ENCODE measurements at regions not wholly inside any gene's neighbourhood (a gene's known extent, or its start where the extent isn't known, plus 50 kb on each side); places are given as distances from the start of the nearest gene placed in this dataset.

DNA sequence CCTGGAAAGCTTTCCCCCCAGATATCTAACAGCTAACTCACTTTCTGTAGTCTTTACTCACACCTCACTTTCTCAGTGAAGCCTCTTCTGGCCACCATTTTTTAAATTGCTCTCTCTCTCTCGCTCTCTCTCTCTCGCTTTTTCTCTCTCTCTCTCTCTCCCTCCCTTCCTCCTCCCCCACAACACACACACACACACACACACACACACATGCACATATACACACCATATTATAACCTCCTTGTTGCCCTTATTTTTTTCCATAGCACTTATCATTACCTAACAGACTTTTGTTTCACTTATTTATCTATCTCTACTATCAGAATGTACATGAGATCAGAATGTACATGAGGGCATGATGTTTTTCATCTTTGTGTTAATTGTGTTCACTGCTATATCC, 156.8 kb downstream of the DUSP6 start:
- Histone ChIP-seq H3K79me2 (ENCODE audit: control insufficient read depth, insufficient read depth, low read length) (no peaks in the 10 kb centered on the region), H3K9ac (ENCODE audit: control insufficient read depth, extremely low read depth, insufficient read depth, low read length) (no peak overlapping the region), H3K27ac (ENCODE audit: control insufficient read depth, insufficient read depth, low read length) (no peak overlapping the region), H3K9me3 (ENCODE audit: control insufficient read depth, low read depth, low read length) (no peaks in the 10 kb centered on the region), H3K4me3 (ENCODE audit: control insufficient read depth in 2 of 3, extremely low read depth in 1 of 3, insufficient read depth in 2 of 3, low read depth in 1 of 3, low read length in 3 of 3) (no peak overlapping the region), H3K9me1 (ENCODE audit: control insufficient read depth, extremely low read depth, insufficient read depth, low read length) (no peaks in the 10 kb centered on the region), H3K4me2 (ENCODE audit: control insufficient read depth, extremely low read depth, insufficient read depth, low read depth, low read length) (no peak overlapping the region), H2AFZ (ENCODE audit: control insufficient read depth, low read length) (no peak overlapping the region), H3K4me1 (ENCODE audit: control insufficient read depth, extremely low read depth, insufficient read depth, low read length) (no peaks in the 10 kb centered on the region), H3K36me3 (ENCODE audit: control insufficient read depth in 2 of 2, extremely low read depth in 1 of 2, insufficient read depth in 2 of 2, low read length in 2 of 2) (no peaks in the 10 kb centered on the region), H4K20me1 (ENCODE audit: control insufficient read depth, extremely low read depth, insufficient read depth, low read length) (no peaks in the 10 kb centered on the region), H3K27me3 (ENCODE audit: control insufficient read depth, extremely low read depth, insufficient read depth, low read length) (no peaks in the 10 kb centered on the region)
- FAIRE-seq (no peak), DNase-seq (ENCODE audit: low read depth, low spot score) (no peak)
- TF ChIP-seq, protein P1, sequence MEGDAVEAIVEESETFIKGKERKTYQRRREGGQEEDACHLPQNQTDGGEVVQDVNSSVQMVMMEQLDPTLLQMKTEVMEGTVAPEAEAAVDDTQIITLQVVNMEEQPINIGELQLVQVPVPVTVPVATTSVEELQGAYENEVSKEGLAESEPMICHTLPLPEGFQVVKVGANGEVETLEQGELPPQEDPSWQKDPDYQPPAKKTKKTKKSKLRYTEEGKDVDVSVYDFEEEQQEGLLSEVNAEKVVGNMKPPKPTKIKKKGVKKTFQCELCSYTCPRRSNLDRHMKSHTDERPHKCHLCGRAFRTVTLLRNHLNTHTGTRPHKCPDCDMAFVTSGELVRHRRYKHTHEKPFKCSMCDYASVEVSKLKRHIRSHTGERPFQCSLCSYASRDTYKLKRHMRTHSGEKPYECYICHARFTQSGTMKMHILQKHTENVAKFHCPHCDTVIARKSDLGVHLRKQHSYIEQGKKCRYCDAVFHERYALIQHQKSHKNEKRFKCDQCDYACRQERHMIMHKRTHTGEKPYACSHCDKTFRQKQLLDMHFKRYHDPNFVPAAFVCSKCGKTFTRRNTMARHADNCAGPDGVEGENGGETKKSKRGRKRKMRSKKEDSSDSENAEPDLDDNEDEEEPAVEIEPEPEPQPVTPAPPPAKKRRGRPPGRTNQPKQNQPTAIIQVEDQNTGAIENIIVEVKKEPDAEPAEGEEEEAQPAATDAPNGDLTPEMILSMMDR (optimal IDR thresholded peaks at IDR 0.05 in 1 of 3, IDR thresholded peaks at IDR 0.05 in 1 of 3, conservative IDR thresholded peaks at IDR 0.05 in 1 of 3; ENCODE audit: extremely low read depth in 1 of 3, insufficient read depth in 2 of 3, low read length in 3 of 3), result no peak
- no peak for TF ChIP-seq EZH2 (IDR thresholded peaks at IDR 0.05; ENCODE audit: low read length)
- dilution Hi-C loops (cut with MboI; ENCODE audit: extremely low pct_ligation_motif_present, low sequenced_read_pairs), result no loop called here

DNA sequence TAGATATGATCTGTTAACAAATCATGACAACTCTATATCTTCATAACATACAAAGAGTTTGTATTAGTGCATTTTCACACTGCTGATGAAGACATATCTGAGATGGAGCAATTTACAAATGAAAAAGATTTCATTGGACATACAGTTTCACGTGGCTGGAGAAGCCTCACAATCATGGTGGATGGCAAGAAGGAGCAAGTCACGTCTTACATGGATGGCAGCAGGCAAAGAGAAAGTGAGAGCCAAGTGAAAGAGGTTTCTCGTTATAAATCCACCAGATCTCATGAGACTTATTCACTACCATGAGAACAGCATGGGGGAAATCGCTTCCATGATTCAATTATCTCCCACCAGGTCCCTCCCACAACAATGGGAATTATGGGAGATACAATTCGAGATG, 157.6 kb downstream of the DUSP6 start:
- dilution Hi-C loops (cut with MboI; ENCODE audit: extremely low pct_ligation_motif_present, low sequenced_read_pairs), result no loop called here
- no peak for TF ChIP-seq EZH2 (IDR thresholded peaks at IDR 0.05; ENCODE audit: low read length)
- TF ChIP-seq, protein P1 (optimal IDR thresholded peaks at IDR 0.05 in 1 of 3, IDR thresholded peaks at IDR 0.05 in 1 of 3, conservative IDR thresholded peaks at IDR 0.05 in 1 of 3; ENCODE audit: extremely low read depth in 1 of 3, insufficient read depth in 2 of 3, low read length in 3 of 3), result no peak
- no peaks in the 10 kb centered on the region for H3K36me3 ChIP-seq (ENCODE audit: control insufficient read depth in 2 of 2, extremely low read depth in 1 of 2, insufficient read depth in 2 of 2, low read length in 2 of 2)
- no peak overlapping the region for H3K4me3 ChIP-seq (ENCODE audit: control insufficient read depth in 2 of 3, extremely low read depth in 1 of 3, insufficient read depth in 2 of 3, low read depth in 1 of 3, low read length in 3 of 3)
- H3K79me2 ChIP-seq (ENCODE audit: control insufficient read depth, insufficient read depth, low read length), result no peaks in the 10 kb centered on the region
- no peak for FAIRE-seq
- H3K27ac ChIP-seq (ENCODE audit: control insufficient read depth, insufficient read depth, low read length), result no peak overlapping the region
- DNase-seq (ENCODE audit: low read depth, low spot score), result no peak
- no peak overlapping the region for H2AFZ ChIP-seq (ENCODE audit: control insufficient read depth, low read length)
- no peak overlapping the region for H3K9ac ChIP-seq (ENCODE audit: control insufficient read depth, extremely low read depth, insufficient read depth, low read length)
- no peaks in the 10 kb centered on the region for H3K4me1 ChIP-seq (ENCODE audit: control insufficient read depth, extremely low read depth, insufficient read depth, low read length)
- H3K9me3 ChIP-seq (ENCODE audit: control insufficient read depth, low read depth, low read length), result no peaks in the 10 kb centered on the region
- H3K27me3 ChIP-seq (ENCODE audit: control insufficient read depth, extremely low read depth, insufficient read depth, low read length), result no peaks in the 10 kb centered on the region
- no peaks in the 10 kb centered on the region for H3K9me1 ChIP-seq (ENCODE audit: control insufficient read depth, extremely low read depth, insufficient read depth, low read length)
- no peaks in the 10 kb centered on the region for H4K20me1 ChIP-seq (ENCODE audit: control insufficient read depth, extremely low read depth, insufficient read depth, low read length)
- no peak overlapping the region for H3K4me2 ChIP-seq (ENCODE audit: control insufficient read depth, extremely low read depth, insufficient read depth, low read depth, low read length)
